H9 (cell line): ENCODE measurements at regions not wholly inside any gene's neighbourhood (a gene's known extent, or its start where the extent isn't known, plus 50 kb on each side); places are given as distances from the start of the nearest gene placed in this dataset.
A peak's percentile ranks its signal among the peaks of the same experiment; 100 is the strongest.

Experiments used
- DNase-seq: peaks from one replicate; pipeline ENCODE4 v3.0.0-alpha.2; 2017
- H2AFZ ChIP-seq: one replicate; pipeline ENCODE4 v1.6.1; 2013; ENCODE audit warnings: mild to moderate bottlenecking, low read length, control low read depth, moderate library complexity
- H2AK5ac ChIP-seq: 2 replicates; pipeline ENCODE4 v1.6.1; 2013; ENCODE audit warnings: low read length, control low read depth, mixed read lengths; ENCODE audit not compliant: insufficient read length
- H2BK120ac ChIP-seq: one replicate; pipeline ENCODE4 v1.6.1; 2013; ENCODE audit warnings: low read depth, mild to moderate bottlenecking, low read length, control low read depth, inconsistent platforms; ENCODE audit not compliant: poor library complexity, severe bottlenecking
- H2BK12ac ChIP-seq: 2 replicates; pipeline ENCODE4 v1.6.1; 2013; ENCODE audit warnings: low read length, control low read depth, mixed read lengths, low read depth; ENCODE audit not compliant: insufficient read length
- H2BK15ac ChIP-seq: 2 replicates; pipeline ENCODE4 v1.6.1; 2013; ENCODE audit warnings: low read depth, low read length, control low read depth
- H2BK20ac ChIP-seq: one replicate; pipeline ENCODE4 v1.6.1; 2013; ENCODE audit warnings: low read depth, mild to moderate bottlenecking, low read length, control low read depth, inconsistent platforms; ENCODE audit not compliant: poor library complexity, severe bottlenecking
- H2BK5ac ChIP-seq: 2 replicates; pipeline ENCODE4 v1.6.1; 2013; ENCODE audit warnings: low read length, control low read depth, mixed read lengths; ENCODE audit not compliant: insufficient read length
- H3K14ac ChIP-seq: 2 replicates; pipeline ENCODE4 v1.6.1; 2013; ENCODE audit warnings: low read length, control low read depth; ENCODE audit not compliant: insufficient read depth
- H3K18ac ChIP-seq: 2 replicates; pipeline ENCODE4 v1.6.1; 2013; ENCODE audit warnings: low read depth, mild to moderate bottlenecking, mixed read lengths, low read length, control low read depth; ENCODE audit not compliant: insufficient read length
- H3K23ac ChIP-seq: 2 replicates; pipeline ENCODE4 v1.6.1; 2013; ENCODE audit warnings: low read length, control low read depth, mixed read lengths, low read depth; ENCODE audit not compliant: insufficient read length
- H3K23me2 ChIP-seq: 2 replicates; pipeline ENCODE4 v1.6.1; 2013; ENCODE audit warnings: low read depth, mild to moderate bottlenecking, mixed read lengths, low read length, control low read depth; ENCODE audit not compliant: insufficient read length, poor library complexity, severe bottlenecking
- H3K27ac ChIP-seq: 2 replicates; pipeline ENCODE4 v1.5.1; 2013; ENCODE audit warnings: low read length, control low read depth, mixed read lengths, low read depth; ENCODE audit not compliant: insufficient read length
- H3K27me3 ChIP-seq: 2 replicates; pipeline ENCODE4 v1.6.1; 2013; ENCODE audit warnings: low read length, control low read depth, inconsistent platforms; ENCODE audit not compliant: insufficient read depth
- H3K4ac ChIP-seq: 2 replicates; pipeline ENCODE4 v1.6.1; 2013; ENCODE audit warnings: low read depth, mild to moderate bottlenecking, control low read depth, inconsistent platforms, low read length, moderate library complexity
- H3K4me1 ChIP-seq: 2 replicates; pipeline ENCODE4 v1.6.1; 2013; ENCODE audit warnings: low read length, control low read depth, inconsistent platforms; ENCODE audit not compliant: insufficient read depth
- H3K4me2 ChIP-seq: 2 replicates; pipeline ENCODE4 v1.6.1; 2013; ENCODE audit warnings: low read length, control low read depth, mixed read lengths; ENCODE audit not compliant: insufficient read length, insufficient read depth
- H3K56ac ChIP-seq: 2 replicates; pipeline ENCODE4 v1.6.1; 2013; ENCODE audit warnings: low read depth, mild to moderate bottlenecking, mixed read lengths, low read length, control low read depth; ENCODE audit not compliant: insufficient read length
- H3K79me1 ChIP-seq: 2 replicates; pipeline ENCODE4 v1.6.1; 2013; ENCODE audit warnings: low read depth, mild to moderate bottlenecking, moderate library complexity, low read length, control low read depth, inconsistent platforms; ENCODE audit not compliant: insufficient read depth, poor library complexity, severe bottlenecking
- H3K79me2 ChIP-seq: 2 replicates; pipeline ENCODE4 v1.6.1; 2013; ENCODE audit warnings: low read length, control low read depth, inconsistent platforms; ENCODE audit not compliant: insufficient read depth
- H3K9ac ChIP-seq: 2 replicates; pipeline ENCODE4 v1.6.1; 2013; ENCODE audit warnings: low read length, control low read depth, mixed read lengths; ENCODE audit not compliant: insufficient read length; ENCODE audit errors: extremely low read depth
- H3K9me3 ChIP-seq: one replicate; pipeline ENCODE4 v1.6.1; 2013; ENCODE audit warnings: low read depth, low read length, inconsistent platforms; ENCODE audit not compliant: control insufficient read depth
- H3T11ph ChIP-seq: one replicate; pipeline ENCODE4 v1.6.1; 2013; ENCODE audit warnings: mild to moderate bottlenecking, low read length, control low read depth, inconsistent platforms
- H4K20me1 ChIP-seq: one replicate; pipeline ENCODE4 v1.6.1; 2013; ENCODE audit not compliant: control insufficient read depth, insufficient read length, insufficient read depth
- H4K5ac ChIP-seq: 2 replicates; pipeline ENCODE4 v1.6.1; 2013; ENCODE audit warnings: low read depth, mild to moderate bottlenecking, mixed read lengths, low read length, control low read depth; ENCODE audit not compliant: insufficient read length
- H4K8ac ChIP-seq: replicated peaks from 2 replicates; pipeline ENCODE4 v1.6.1; 2013; ENCODE audit warnings: low read length, control low read depth, mixed read lengths, low read depth; ENCODE audit not compliant: insufficient read length
- H4K91ac ChIP-seq: 2 replicates; pipeline ENCODE4 v1.6.1; 2013; ENCODE audit warnings: low read depth, mild to moderate bottlenecking, moderate library complexity, mixed read lengths, low read length, control low read depth; ENCODE audit not compliant: insufficient read length
- H3K27ac Mint-ChIP-seq, 3 experiments: 2 replicates in 2 of 3; 3 replicates in 1 of 3; pipeline ENCODE4 v1.8.0; 2020 to 2021; ENCODE audit warnings: mixed read lengths in 3 of 3, mild to moderate bottlenecking in 1 of 3, moderate library complexity in 1 of 3
- H3K27me3 Mint-ChIP-seq: 2 replicates; pipeline ENCODE4 v1.8.0; 2021; ENCODE audit warnings: low read depth, mild to moderate bottlenecking, moderate library complexity, mixed read lengths
- H3K36me3 Mint-ChIP-seq, 3 experiments: 2 replicates in 2 of 3; 3 replicates in 1 of 3; pipeline ENCODE4 v1.8.0; 2020 to 2021; ENCODE audit warnings: low read depth in 3 of 3, mixed read lengths in 3 of 3; ENCODE audit not compliant: insufficient read depth in 1 of 3
- H3K4me1 Mint-ChIP-seq, 2 experiments: 2 replicates each; pipeline ENCODE4 v1.8.0; 2020; ENCODE audit warnings: mixed read lengths in 2 of 2
- H3K4me3 Mint-ChIP-seq, 2 experiments: 2 replicates in 1 of 2; 3 replicates in 1 of 2; pipeline ENCODE4 v1.8.0; 2020 to 2021; ENCODE audit warnings: mild to moderate bottlenecking in 2 of 2, mixed read lengths in 2 of 2, moderate library complexity in 1 of 2
- H3K9me3 Mint-ChIP-seq, 2 experiments: 2 replicates in 1 of 2; 3 replicates in 1 of 2; pipeline ENCODE4 v1.8.0; 2020; ENCODE audit warnings: mild to moderate bottlenecking in 2 of 2, mixed read lengths in 2 of 2, moderate library complexity in 1 of 2
- WGBS: extraction: QIAGEN DNeasy Blood & Tissue Kit; methylation state at CpG from one replicate; pipeline ENCODE4 v1.1.7; 2013; ENCODE audit warnings: missing lambda C conversion rate, low lambda C conversion rate, mixed read lengths; ENCODE audit not compliant: insufficient read length; ENCODE audit errors: extremely low coverage; 5-methylcytosine and 5-hydroxymethylcytosine counted together
- TF ChIP-seq, protein P1 (sequence below): fragments of 200-600 bp; sonication (generic); conservative IDR thresholded peaks from 3 replicates; pipeline ENCODE4 v1.8.0; 2021; ENCODE audit warnings: antibody characterized with exemption, mild to moderate bottlenecking

DNA sequence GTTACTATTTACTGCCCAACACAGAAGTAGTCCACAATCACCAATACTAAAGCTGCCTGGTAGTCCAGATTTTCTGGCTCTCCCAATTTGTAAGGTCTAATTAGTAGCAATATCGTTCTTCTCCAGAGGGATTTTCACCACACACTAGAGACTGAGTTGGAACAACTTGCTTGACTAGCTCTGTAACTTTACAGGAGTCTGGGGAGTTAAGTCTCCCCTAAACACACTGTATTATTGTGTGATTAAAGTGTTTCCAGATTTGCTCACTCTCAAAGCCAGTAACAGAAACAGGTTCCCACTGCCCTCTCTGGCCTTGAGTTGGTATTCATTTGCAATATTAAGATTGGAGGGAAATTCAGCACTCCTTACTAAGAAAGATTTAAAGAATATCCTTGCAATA, 1175.7 kb downstream of the SORCS1 start:
- TF ChIP-seq, protein P1, sequence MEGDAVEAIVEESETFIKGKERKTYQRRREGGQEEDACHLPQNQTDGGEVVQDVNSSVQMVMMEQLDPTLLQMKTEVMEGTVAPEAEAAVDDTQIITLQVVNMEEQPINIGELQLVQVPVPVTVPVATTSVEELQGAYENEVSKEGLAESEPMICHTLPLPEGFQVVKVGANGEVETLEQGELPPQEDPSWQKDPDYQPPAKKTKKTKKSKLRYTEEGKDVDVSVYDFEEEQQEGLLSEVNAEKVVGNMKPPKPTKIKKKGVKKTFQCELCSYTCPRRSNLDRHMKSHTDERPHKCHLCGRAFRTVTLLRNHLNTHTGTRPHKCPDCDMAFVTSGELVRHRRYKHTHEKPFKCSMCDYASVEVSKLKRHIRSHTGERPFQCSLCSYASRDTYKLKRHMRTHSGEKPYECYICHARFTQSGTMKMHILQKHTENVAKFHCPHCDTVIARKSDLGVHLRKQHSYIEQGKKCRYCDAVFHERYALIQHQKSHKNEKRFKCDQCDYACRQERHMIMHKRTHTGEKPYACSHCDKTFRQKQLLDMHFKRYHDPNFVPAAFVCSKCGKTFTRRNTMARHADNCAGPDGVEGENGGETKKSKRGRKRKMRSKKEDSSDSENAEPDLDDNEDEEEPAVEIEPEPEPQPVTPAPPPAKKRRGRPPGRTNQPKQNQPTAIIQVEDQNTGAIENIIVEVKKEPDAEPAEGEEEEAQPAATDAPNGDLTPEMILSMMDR: no peak
- H3T11ph ChIP-seq: peak overlapping the region; percentile 74
- no peaks in the 10 kb centered on the region for H3K4me1 Mint-ChIP-seq

More for the DNA sequence above, 1175.7 kb downstream of the SORCS1 start:
- no peaks in the 10 kb centered on the region for H4K20me1 ChIP-seq
- H2AFZ ChIP-seq: no peak overlapping the region
- H3K4ac ChIP-seq: no peak overlapping the region
- WGBS: no CpG with 5 or more reads among the region's 1 CpG
- Mint-ChIP-seq H3K27me3 (no peaks in the 10 kb centered on the region), H3K4me3 (no peak overlapping the region), H3K9me3 (no peaks in the 10 kb centered on the region), H3K36me3 (no peaks in the 10 kb centered on the region), H3K27ac (no peak overlapping the region)
- H2BK20ac ChIP-seq: no peak overlapping the region
- no peak overlapping the region for H2BK5ac ChIP-seq
- no peaks in the 10 kb centered on the region for H3K23me2 ChIP-seq
- no peak overlapping the region for H4K91ac ChIP-seq
- no peak for DNase-seq
- H3K4me2 ChIP-seq: no peak overlapping the region
- H3K18ac ChIP-seq: no peak overlapping the region
- no peak overlapping the region for H3K14ac ChIP-seq
- no peak overlapping the region for H2AK5ac ChIP-seq
- no peak overlapping the region for H2BK12ac ChIP-seq
- no peaks in the 10 kb centered on the region for H3K79me2 ChIP-seq
- no peak overlapping the region for H3K9ac ChIP-seq
- no peaks in the 10 kb centered on the region for H3K9me3 ChIP-seq
- H3K27me3 ChIP-seq: no peaks in the 10 kb centered on the region
- no peaks in the 10 kb centered on the region for H3K79me1 ChIP-seq
- no peak overlapping the region for H4K5ac ChIP-seq
- H2BK15ac ChIP-seq: no peak overlapping the region
- no peak overlapping the region for H4K8ac ChIP-seq
- H3K23ac ChIP-seq: no peak overlapping the region
- no peaks in the 10 kb centered on the region for H3K4me1 ChIP-seq
- H3K27ac ChIP-seq: no peak overlapping the region
- H3K56ac ChIP-seq: no peak overlapping the region
- no peak overlapping the region for H2BK120ac ChIP-seq
